Activated CD4-positive, alpha-beta T cell treated with anti-CD3 and anti-CD28 coated beads, Interleukin-2, amount 10 ng/mL, durations not matched to agents 24 days and 14 days (primary cell): ENCODE measurements at regions not wholly inside any gene's neighbourhood (a gene's known extent, or its start where the extent isn't known, plus 50 kb on each side); places are given as distances from the start of the nearest gene placed in this dataset.
A peak's percentile ranks its signal among the peaks of the same experiment; 100 is the strongest.

Experiments
- DNase-seq: peaks from one replicate; pipeline ENCODE4 v3.0.0; 2022
- H3K27ac Mint-ChIP-seq: one replicate; pipeline ENCODE4 v1.8.0; 2022; ENCODE audit warnings: mild to moderate bottlenecking, mixed read lengths
- H3K27me3 Mint-ChIP-seq: one replicate; pipeline ENCODE4 v1.8.0; 2022; ENCODE audit warnings: mixed read lengths
- H3K36me3 Mint-ChIP-seq: one replicate; pipeline ENCODE4 v1.8.0; 2022; ENCODE audit warnings: low read depth, mild to moderate bottlenecking, mixed read lengths
- H3K4me1 Mint-ChIP-seq: one replicate; pipeline ENCODE4 v1.8.0; 2021; ENCODE audit warnings: mixed read lengths
- H3K4me3 Mint-ChIP-seq: one replicate; pipeline ENCODE4 v1.8.0; 2022; ENCODE audit warnings: mild to moderate bottlenecking, moderate library complexity, mixed read lengths
- H3K9me3 Mint-ChIP-seq: one replicate; pipeline ENCODE4 v1.8.0; 2021; ENCODE audit warnings: mixed read lengths
- intact Hi-C: fragments of 100-400 bp; cut with micrococcal nuclease; formaldehyde crosslinking; loops from one replicate; pipeline ENCODE4 v1.15.1; 2023

GRCh38 chr7:67375427-67375826 lies 378.8 kb downstream of the TYW1 start:
- DNase-seq, result no peak
- H3K27me3 Mint-ChIP-seq, result no peaks in the 10 kb centered on the region
- peaks cover 5% of the 10 kb centered on the region for H3K4me1 Mint-ChIP-seq
- intact Hi-C loops, result no loop called here
- H3K36me3 Mint-ChIP-seq, result no peaks in the 10 kb centered on the region
- H3K9me3 Mint-ChIP-seq, result peaks cover 7% of the 10 kb centered on the region
- no peak overlapping the region for H3K4me3 Mint-ChIP-seq
- H3K27ac Mint-ChIP-seq, result no peak overlapping the region

DNA sequence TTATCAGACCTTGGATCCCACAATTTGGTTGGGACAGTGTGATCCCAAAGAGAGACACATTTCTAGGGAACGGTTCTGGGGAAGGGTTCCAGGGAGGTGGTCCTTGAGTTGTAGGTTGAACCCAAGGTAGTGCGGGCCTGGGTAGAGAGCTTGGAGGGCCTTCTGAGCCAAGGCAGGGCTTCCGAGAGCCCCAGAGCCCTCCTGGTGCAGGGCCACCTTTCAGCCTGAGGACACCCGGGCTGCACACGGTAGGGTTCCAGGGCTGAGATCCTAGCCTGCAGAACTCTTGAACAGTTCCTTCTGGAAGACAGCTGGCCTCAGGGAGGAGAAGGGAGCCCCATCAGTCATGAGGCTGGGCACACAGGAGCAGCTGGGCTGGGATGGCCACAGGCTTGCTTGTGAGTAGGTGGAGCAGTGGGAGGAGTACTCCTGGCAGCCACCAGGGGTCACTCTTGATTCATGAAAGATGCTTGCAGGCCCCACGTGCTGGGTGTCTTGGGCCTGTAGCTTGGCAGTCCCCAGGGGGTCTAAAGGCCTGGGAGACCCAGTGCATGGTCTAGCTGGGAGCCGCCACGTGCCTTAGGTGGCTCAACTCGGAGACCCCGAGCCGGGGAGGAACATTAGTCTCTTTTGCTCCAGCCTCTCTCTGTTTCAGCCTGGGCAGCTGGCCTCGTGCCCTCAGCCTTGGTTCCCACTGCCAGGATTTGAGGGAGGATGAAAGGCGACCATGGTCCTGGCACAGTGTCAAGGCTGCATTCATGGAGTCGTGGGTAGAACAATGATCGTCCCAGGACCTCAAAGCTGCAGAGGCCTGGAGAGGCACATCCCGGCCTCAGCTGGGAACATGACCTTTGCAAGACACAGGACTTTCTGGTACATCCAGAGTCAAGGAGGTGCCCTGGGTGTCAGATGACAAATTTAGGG lies 381.6 kb downstream of the TYW1 start:
- peak; percentile 85 for DNase-seq
- Mint-ChIP-seq H3K4me3 (no peak overlapping the region), H3K27me3 (no peaks in the 10 kb centered on the region), H3K27ac (no peak overlapping the region), H3K9me3 (peaks cover 7% of the 10 kb centered on the region), H3K36me3 (no peaks in the 10 kb centered on the region), H3K4me1 (no peaks in the 10 kb centered on the region)
- intact Hi-C loops, result no loop called here

DNA sequence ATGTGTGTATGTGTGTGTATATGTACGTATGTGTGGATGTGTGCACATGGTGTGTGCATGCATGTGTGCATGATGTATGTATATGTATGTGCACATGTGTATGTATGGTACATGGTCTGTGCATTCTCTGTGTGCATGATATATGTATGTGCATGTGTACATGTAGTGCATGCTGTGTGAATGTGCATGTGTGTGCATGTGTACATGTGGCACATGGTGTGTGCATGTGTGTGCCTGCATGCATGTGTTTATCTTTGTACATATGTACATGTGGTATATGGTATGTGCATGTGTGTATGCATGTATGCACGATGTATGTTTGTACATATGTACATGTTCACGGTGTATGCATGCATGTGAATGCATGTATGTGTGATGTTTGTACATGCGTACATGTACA lies 383.7 kb downstream of the TYW1 start:
- DNase-seq, result no peak
- intact Hi-C loops, result no loop called here
- no peaks in the 10 kb centered on the region for H3K36me3 Mint-ChIP-seq

DNA sequence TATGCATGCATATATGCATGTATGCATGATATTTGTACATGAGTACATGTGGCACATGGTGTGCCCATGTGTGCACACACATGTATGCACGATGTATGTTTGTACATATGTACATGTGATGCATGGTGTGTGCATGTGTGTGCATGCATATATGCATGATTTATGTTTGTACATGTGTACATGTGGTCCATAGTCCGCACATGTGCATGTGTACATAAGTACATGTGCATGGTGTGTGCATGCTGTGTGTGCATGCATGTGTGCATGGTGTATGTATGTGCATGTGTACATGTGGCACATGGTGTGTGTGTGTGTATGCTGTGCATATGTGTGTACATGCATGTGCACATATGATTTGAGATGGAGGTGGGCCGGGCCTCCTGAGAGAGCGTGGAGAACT lies 384.2 kb downstream of the TYW1 start:
- intact Hi-C loops, result no loop called here
- peaks cover 7% of the 10 kb centered on the region for H3K9me3 Mint-ChIP-seq
- no peaks in the 10 kb centered on the region for H3K4me1 Mint-ChIP-seq
- no peaks in the 10 kb centered on the region for H3K27me3 Mint-ChIP-seq
- H3K36me3 Mint-ChIP-seq, result no peaks in the 10 kb centered on the region
- no peak overlapping the region for H3K4me3 Mint-ChIP-seq
- no peak overlapping the region for H3K27ac Mint-ChIP-seq
- DNase-seq, result no peak

More for the DNA sequence above, 383.7 kb downstream of the TYW1 start:
- Mint-ChIP-seq H3K27me3 (no peaks in the 10 kb centered on the region), H3K4me1 (no peaks in the 10 kb centered on the region), H3K27ac (no peak overlapping the region), H3K9me3 (peaks cover 7% of the 10 kb centered on the region), H3K4me3 (no peak overlapping the region)

GRCh38 chr7:67387851-67388250 lies 391.2 kb downstream of the TYW1 start:
- Mint-ChIP-seq H3K36me3 (no peaks in the 10 kb centered on the region), H3K27me3 (no peaks in the 10 kb centered on the region), H3K4me3 (no peak overlapping the region), H3K27ac (no peak overlapping the region), H3K9me3 (no peaks in the 10 kb centered on the region), H3K4me1 (no peaks in the 10 kb centered on the region)
- intact Hi-C loops, result no loop called here
- DNase-seq, result no peak

DNA sequence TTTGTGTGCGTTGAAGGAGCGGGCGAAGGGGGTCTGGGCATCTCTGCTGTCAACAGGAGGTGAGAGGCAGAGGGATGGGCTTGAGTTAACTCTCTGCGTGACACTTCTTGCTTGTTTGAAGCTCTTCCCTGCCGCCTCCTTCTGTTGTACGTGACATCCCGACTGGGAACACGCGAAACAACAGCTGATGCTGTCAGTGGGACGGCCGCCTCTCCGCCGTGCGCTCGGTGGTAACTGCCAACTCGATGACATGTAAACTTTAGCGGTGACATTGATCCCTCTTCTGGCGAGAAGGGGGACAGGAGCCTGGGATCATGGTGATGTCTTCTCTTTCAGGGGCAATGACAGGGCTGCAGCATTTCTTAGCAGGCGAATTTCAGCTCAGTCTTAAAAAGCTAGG lies 394.5 kb downstream of the TYW1 start:
- no peaks in the 10 kb centered on the region for H3K36me3 Mint-ChIP-seq
- no peaks in the 10 kb centered on the region for H3K27me3 Mint-ChIP-seq
- intact Hi-C loops, result no loop called here
- no peak for DNase-seq
- H3K4me3 Mint-ChIP-seq, result no peak overlapping the region
- no peaks in the 10 kb centered on the region for H3K9me3 Mint-ChIP-seq
- H3K4me1 Mint-ChIP-seq, result no peaks in the 10 kb centered on the region
- no peak overlapping the region for H3K27ac Mint-ChIP-seq

- Mint-ChIP-seq H3K4me1 (no peaks in the 10 kb centered on the region), H3K36me3 (no peaks in the 10 kb centered on the region), H3K27ac (no peak overlapping the region), H3K9me3 (peaks cover 4% of the 10 kb centered on the region), H3K27me3 (no peaks in the 10 kb centered on the region), H3K4me3 (no peak overlapping the region)
- intact Hi-C loops, result no loop called here
- DNase-seq, result no peak
These were observed 396.2 kb downstream of the TYW1 start for GRCh38 chr7:67392596-67393438.

DNA sequence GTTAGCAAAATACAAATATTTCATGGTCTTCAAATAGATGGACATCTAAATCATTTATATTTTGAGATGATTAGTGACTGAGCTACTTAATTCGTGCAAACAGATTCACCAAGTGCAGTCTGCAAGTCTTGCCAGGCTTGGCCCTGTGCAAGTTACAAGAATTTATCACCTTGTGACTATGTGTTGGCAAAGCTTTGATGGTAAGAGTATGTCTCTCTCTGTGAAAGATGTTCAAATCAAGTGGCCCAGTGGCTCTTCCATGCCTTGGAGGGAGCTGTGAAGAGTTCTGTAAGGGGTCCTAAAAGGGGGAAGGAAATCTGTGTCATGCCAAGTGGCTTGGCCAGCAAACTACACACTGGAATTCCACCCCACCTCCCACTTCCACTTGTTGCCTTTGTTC lies 397.3 kb downstream of the TYW1 start:
- Mint-ChIP-seq H3K27me3 (no peaks in the 10 kb centered on the region), H3K4me3 (no peak overlapping the region)

GRCh38 chr7:67398916-67399315 lies 402.3 kb downstream of the TYW1 start:
- Mint-ChIP-seq H3K27ac (no peak overlapping the region), H3K4me1 (no peaks in the 10 kb centered on the region), H3K27me3 (no peaks in the 10 kb centered on the region), H3K4me3 (no peak overlapping the region), H3K36me3 (no peaks in the 10 kb centered on the region), H3K9me3 (peaks cover 4% of the 10 kb centered on the region)
- no peak for DNase-seq
- intact Hi-C loops, result no loop called here

More for the DNA sequence above, 397.3 kb downstream of the TYW1 start:
- DNase-seq, result no peak
- Mint-ChIP-seq H3K36me3 (no peaks in the 10 kb centered on the region), H3K4me1 (no peaks in the 10 kb centered on the region), H3K9me3 (peaks cover 4% of the 10 kb centered on the region), H3K27ac (no peak overlapping the region)
- intact Hi-C loops, result no loop called here

DNA sequence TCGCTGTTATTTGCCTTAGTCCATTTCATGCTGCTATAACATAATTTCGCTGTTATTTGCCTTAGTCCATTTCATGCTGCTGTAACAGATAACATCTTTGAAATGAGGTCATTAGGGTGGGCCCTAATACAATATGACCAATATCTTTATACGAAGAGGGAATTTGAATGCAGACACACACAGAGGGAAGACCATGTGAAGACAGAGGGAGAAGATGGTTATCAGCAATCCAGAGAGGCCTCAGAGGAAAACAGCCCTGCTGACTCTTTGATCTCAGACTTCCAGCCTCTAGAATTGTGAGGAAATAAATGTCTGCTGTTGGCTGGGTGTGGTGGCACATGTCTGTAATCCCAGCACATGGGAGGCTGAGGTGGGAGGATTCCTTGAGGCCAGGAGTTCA lies 404.9 kb downstream of the TYW1 start:
- no peaks in the 10 kb centered on the region for H3K36me3 Mint-ChIP-seq
- intact Hi-C loops, result no loop called here
- DNase-seq, result no peak
- no peaks in the 10 kb centered on the region for H3K27me3 Mint-ChIP-seq
- no peak overlapping the region for H3K27ac Mint-ChIP-seq
- H3K4me1 Mint-ChIP-seq, result no peaks in the 10 kb centered on the region
- no peak overlapping the region for H3K4me3 Mint-ChIP-seq
- H3K9me3 Mint-ChIP-seq, result peaks cover 4% of the 10 kb centered on the region

- Mint-ChIP-seq H3K27me3 (no peaks in the 10 kb centered on the region), H3K4me1 (no peaks in the 10 kb centered on the region), H3K27ac (no peak overlapping the region), H3K4me3 (no peak overlapping the region), H3K36me3 (no peaks in the 10 kb centered on the region), H3K9me3 (peaks cover 1% of the 10 kb centered on the region)
- no peak for DNase-seq
- intact Hi-C loops, result no loop called here
These were observed 405.6 kb downstream of the TYW1 start for GRCh38 chr7:67402280-67402679.

DNA sequence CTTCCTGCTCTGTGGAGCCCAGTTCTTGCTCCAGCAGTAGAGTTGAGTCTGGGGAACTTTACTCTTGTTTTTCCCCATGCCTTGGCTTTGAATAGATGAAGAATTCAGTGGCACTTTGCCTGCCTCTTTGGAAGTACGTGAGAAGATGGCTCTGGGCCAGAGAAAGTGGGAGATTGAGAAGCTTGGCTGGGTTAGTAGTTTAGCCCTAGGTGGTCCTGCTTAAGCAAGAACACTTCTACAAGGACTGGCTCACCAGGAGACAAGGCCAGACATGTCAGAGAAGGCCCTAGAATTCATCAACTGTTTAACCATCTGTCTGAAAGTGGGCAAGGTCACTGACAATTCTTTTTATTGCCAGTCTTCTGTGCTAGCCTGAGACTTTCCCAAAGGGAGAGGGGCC lies 410.3 kb downstream of the TYW1 start:
- DNase-seq, result no peak
- Mint-ChIP-seq H3K9me3 (peaks cover 4% of the 10 kb centered on the region), H3K27ac (no peak overlapping the region), H3K27me3 (no peaks in the 10 kb centered on the region), H3K4me3 (no peak overlapping the region), H3K4me1 (no peaks in the 10 kb centered on the region), H3K36me3 (no peaks in the 10 kb centered on the region)
- intact Hi-C loops, result no loop called here

GRCh38 chr7:67407392-67408071 lies 410.9 kb downstream of the TYW1 start:
- H3K9me3 Mint-ChIP-seq, result peaks cover 4% of the 10 kb centered on the region
- H3K36me3 Mint-ChIP-seq, result no peaks in the 10 kb centered on the region
- no peak overlapping the region for H3K4me3 Mint-ChIP-seq
- no peaks in the 10 kb centered on the region for H3K4me1 Mint-ChIP-seq
- intact Hi-C loops, result no loop called here
- no peak for DNase-seq
- H3K27me3 Mint-ChIP-seq, result no peaks in the 10 kb centered on the region
- no peak overlapping the region for H3K27ac Mint-ChIP-seq

DNA sequence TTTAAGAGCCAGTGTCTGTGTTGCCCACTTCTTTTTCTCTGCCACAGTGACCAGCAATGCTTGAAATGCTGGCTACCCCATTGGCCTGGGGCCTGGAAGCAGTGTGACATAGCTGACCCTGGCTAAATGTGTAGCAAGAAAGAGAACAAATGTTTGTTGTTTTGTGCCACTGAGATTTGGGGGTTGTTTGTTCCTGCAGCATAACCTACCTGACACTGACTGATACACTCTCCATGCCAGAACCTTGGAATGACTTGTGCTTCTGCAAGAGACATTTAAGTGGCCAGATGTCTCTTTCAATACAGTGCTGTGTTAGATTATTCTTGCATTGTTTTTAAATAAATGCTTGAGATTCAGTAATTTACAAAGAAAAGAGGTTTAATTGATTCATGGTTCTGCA lies 411.5 kb downstream of the TYW1 start:
- Mint-ChIP-seq H3K27ac (no peak overlapping the region), H3K27me3 (no peaks in the 10 kb centered on the region), H3K4me3 (no peak overlapping the region), H3K4me1 (no peaks in the 10 kb centered on the region), H3K9me3 (peaks cover 4% of the 10 kb centered on the region), H3K36me3 (no peaks in the 10 kb centered on the region)
- intact Hi-C loops, result no loop called here
- DNase-seq, result no peak
